ENCODE measurements at regions not wholly inside any gene's neighbourhood (a gene's known extent, or its start where the extent isn't known, plus 50 kb on each side); places are given as distances from the start of the nearest gene placed in this dataset.

- TF ChIP-seq, protein P1, sequence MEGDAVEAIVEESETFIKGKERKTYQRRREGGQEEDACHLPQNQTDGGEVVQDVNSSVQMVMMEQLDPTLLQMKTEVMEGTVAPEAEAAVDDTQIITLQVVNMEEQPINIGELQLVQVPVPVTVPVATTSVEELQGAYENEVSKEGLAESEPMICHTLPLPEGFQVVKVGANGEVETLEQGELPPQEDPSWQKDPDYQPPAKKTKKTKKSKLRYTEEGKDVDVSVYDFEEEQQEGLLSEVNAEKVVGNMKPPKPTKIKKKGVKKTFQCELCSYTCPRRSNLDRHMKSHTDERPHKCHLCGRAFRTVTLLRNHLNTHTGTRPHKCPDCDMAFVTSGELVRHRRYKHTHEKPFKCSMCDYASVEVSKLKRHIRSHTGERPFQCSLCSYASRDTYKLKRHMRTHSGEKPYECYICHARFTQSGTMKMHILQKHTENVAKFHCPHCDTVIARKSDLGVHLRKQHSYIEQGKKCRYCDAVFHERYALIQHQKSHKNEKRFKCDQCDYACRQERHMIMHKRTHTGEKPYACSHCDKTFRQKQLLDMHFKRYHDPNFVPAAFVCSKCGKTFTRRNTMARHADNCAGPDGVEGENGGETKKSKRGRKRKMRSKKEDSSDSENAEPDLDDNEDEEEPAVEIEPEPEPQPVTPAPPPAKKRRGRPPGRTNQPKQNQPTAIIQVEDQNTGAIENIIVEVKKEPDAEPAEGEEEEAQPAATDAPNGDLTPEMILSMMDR (IDR thresholded peaks at IDR 0.05): no peak
- TF ChIP-seq POLR2A (IDR thresholded peaks at IDR 0.05): no peak
These were observed 502.9 kb upstream of the PCDH10 start for GRCh38 chr4:132646186-132646585.

Measured in esophagus squamous epithelium (tissue), 4 donors.